ENCODE measurements at regions not wholly inside any gene's neighbourhood (a gene's known extent, or its start where the extent isn't known, plus 50 kb on each side); places are given as distances from the start of the nearest gene placed in this dataset.

DNA sequence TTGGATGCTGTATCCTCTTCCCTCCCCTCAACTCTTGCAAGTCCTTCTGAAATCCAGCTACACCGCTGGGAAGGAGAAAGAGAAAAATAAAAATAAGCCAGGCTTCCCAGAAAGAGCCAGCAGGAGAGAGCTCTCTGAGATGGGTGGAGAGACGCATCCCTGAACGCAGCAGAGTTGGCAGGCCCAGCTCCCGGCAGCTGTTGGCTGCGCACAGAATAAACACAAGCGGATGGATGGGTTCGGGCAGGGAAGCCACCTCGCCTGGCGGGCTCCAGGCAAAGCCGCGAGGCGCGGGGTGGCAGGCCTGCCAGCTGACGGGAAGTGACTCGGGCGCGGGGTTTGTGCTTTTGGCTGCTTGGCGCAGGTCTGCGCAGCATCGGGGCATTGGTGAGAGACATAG, 537.7 kb downstream of the MIAT start:
- intact Hi-C loops (cut with micrococcal nuclease) = no loop called here
- DNase-seq (ENCODE audit: low spot score) = no peak
- Mint-ChIP-seq H3K36me3 (ENCODE audit: low read depth) (no peaks in the 10 kb centered on the region), H3K27me3 (ENCODE audit: insufficient read depth) (no peaks in the 10 kb centered on the region), H3K4me3 (no peak overlapping the region), H3K27ac (no peak overlapping the region), H3K4me1 (ENCODE audit: low read depth) (no peaks in the 10 kb centered on the region), H3K9me3 (no peaks in the 10 kb centered on the region)

DNA sequence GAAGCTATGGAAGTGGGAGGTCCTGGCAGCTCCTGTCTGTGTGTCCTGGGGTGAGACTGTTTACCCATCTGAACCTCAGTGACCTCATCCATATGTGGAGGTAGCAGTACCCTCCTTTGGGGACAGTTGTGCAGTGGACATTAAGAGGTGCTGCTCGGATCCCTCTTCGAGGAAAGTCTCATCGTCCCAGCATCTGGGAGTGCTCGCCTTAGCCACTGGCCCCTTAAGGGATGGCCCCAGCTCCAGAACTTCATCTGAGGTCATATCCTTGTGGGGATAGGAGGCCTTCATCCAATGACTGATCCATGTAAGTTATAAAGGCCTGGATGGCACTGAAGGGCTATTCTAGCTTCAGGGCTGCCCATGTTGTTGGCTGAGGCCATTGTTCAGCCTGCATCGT, 538.1 kb downstream of the MIAT start:
- Mint-ChIP-seq H3K27ac (no peak overlapping the region), H3K4me3 (no peak overlapping the region), H3K9me3 (no peaks in the 10 kb centered on the region), H3K36me3 (ENCODE audit: low read depth) (no peaks in the 10 kb centered on the region), H3K4me1 (ENCODE audit: low read depth) (no peaks in the 10 kb centered on the region), H3K27me3 (ENCODE audit: insufficient read depth) (no peaks in the 10 kb centered on the region)
- DNase-seq (ENCODE audit: low spot score) = no peak
- intact Hi-C loops (cut with micrococcal nuclease) = no loop called here

DNA sequence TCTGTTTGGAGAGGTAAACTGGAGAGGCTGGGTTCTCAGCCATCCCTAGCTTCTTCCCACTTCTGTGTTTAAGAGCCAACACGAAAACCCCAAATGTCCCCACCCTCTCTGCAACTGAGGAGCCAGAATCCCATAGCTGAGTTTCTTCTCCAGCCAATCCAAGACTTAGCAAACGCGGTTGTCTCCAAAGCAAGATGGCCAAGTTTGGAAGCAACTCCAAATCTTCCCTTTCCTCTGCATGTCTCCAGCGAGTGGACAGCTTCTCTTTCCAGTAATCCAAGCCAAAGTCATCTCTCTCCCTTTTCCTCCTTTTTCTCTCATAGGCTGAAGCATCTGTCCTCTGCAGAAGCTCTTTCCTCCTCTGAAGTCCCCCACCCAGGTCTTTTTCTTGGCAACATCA, 539.2 kb downstream of the MIAT start:
- Mint-ChIP-seq H3K4me3 (no peak overlapping the region), H3K27me3 (ENCODE audit: insufficient read depth) (no peaks in the 10 kb centered on the region), H3K27ac (no peak overlapping the region), H3K4me1 (ENCODE audit: low read depth) (no peaks in the 10 kb centered on the region), H3K9me3 (no peaks in the 10 kb centered on the region), H3K36me3 (ENCODE audit: low read depth) (no peaks in the 10 kb centered on the region)
- DNase-seq (ENCODE audit: low spot score) = no peak
- intact Hi-C loops (cut with micrococcal nuclease) = no loop called here

DNA sequence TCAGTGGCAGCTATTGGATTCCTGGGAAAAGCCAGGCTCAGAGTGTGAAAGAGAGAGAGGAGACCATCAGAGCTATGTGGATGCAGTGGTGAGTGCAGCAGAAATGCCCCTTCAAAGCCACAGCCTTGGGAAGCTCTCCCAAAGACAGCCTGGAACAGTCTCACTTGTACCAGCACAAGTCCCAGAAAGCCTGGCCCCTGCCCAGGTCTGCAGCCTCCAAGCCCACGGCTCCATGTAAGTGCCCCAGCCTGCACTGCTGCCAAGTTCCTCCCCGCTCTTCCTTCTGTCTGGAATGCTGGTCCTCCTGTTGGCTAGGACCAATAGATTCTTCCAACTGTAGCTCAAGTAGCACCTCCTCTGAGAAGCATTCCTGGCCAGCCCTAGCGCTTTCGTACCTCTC, 539.7 kb downstream of the MIAT start:
- Mint-ChIP-seq H3K27me3 (ENCODE audit: insufficient read depth) (no peaks in the 10 kb centered on the region), H3K4me1 (ENCODE audit: low read depth) (no peaks in the 10 kb centered on the region), H3K36me3 (ENCODE audit: low read depth) (no peaks in the 10 kb centered on the region), H3K27ac (no peak overlapping the region), H3K9me3 (no peaks in the 10 kb centered on the region), H3K4me3 (no peak overlapping the region)
- intact Hi-C loops (cut with micrococcal nuclease) = no loop called here
- no peak for DNase-seq (ENCODE audit: low spot score)

DNA sequence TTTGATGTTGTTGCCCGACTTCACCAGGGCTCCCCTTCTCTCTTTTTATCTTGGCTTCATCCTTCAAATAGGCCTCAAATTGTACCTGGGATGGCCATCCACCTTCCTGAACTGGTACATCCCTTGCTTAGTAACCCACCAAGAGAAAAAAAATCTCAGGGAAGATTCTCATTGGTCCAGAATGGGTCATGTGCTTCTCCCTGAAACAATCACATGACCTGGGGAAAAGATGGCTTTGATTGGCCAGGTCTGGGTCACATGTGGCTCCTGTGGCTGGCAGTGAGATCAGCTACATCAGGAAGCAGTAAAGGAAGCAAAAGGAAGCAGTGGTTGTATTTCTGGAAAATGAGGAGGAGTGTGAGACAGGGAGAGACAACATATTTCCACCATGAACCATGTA, 540.2 kb downstream of the MIAT start:
- Mint-ChIP-seq H3K27me3 (ENCODE audit: insufficient read depth) (no peaks in the 10 kb centered on the region), H3K4me3 (no peak overlapping the region), H3K36me3 (ENCODE audit: low read depth) (no peaks in the 10 kb centered on the region), H3K9me3 (no peaks in the 10 kb centered on the region), H3K27ac (no peak overlapping the region), H3K4me1 (ENCODE audit: low read depth) (no peaks in the 10 kb centered on the region)
- intact Hi-C loops (cut with micrococcal nuclease) = no loop called here
- DNase-seq (ENCODE audit: low spot score) = no peak

DNA sequence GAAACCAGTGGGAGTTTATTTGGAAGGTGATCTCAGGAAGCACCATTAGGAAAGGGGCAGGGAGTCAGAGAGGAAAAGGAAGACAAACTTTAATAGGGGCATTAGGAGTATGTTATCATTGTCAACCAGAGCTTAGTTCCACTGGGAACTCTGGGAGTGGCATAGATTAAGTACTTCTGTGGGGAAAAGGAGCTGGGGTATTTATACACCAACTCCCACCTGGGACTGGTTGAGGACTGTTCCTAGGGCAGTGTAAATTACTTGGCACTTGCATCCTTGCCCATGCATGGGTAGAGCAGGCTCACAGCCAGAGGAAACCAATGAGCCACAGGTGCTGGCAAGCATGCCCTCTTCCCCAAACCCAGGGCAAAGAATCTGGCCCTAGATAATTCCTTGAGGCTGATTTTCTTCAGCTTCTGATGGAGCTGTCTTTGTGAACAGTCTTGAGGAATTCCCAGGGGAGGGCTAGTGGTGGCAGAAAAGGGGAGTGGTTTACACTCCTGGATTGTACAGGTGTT, 541.2 kb downstream of the MIAT start:
- no peaks in the 10 kb centered on the region for H3K4me1 Mint-ChIP-seq (ENCODE audit: low read depth)
- no peaks in the 10 kb centered on the region for H3K9me3 Mint-ChIP-seq
- H3K27me3 Mint-ChIP-seq (ENCODE audit: insufficient read depth) = no peaks in the 10 kb centered on the region
- no peak overlapping the region for H3K27ac Mint-ChIP-seq
- no peaks in the 10 kb centered on the region for H3K36me3 Mint-ChIP-seq (ENCODE audit: low read depth)
- intact Hi-C loops (cut with micrococcal nuclease) = no loop called here
- no peak for DNase-seq (ENCODE audit: low spot score)
- H3K4me3 Mint-ChIP-seq = no peak overlapping the region

DNA sequence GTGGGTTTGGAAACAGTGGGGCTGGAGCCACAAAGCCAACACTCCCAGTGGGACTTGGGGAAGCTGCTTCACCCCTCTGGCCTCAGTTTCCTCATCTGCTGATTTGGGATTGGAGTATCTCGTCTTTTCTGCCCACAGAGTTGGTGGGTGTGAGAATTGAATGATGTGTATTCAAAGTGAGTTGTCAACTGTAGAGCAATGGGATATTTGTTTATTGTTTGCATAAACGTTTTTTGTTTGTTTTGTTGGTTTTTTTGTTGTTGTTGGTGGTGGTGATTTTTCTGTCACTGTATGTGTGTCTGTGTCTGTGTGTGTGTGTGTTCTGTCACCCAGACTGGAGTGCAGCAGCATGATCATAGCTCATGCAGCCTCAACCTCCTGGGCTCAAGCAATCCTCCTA, 542.0 kb downstream of the MIAT start:
- intact Hi-C loops (cut with micrococcal nuclease) = no loop called here
- Mint-ChIP-seq H3K36me3 (ENCODE audit: low read depth) (no peaks in the 10 kb centered on the region), H3K4me3 (no peak overlapping the region), H3K9me3 (no peaks in the 10 kb centered on the region), H3K27ac (no peak overlapping the region), H3K27me3 (ENCODE audit: insufficient read depth) (no peaks in the 10 kb centered on the region), H3K4me1 (ENCODE audit: low read depth) (no peaks in the 10 kb centered on the region)
- DNase-seq (ENCODE audit: low spot score) = no peak

DNA sequence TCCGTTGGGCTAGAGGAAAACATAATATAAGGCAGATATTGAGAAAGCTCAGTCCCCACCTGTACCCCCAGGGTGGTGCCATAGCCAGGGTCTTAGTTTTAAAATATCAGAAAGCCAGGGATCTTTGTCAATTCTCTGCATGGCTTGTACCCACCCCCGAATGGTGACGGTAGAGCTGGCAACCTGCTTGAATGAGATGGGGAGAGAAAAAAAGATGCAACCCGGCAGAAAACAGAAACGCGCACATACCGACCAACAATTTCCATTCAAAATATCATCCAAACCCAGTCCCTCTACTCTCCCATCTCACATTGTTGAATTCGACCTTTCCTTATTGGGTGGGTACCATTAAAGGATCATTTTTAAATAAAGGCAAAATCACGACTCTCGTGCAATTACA, 543.9 kb downstream of the MIAT start:
- no peak overlapping the region for H3K27ac Mint-ChIP-seq
- no peaks in the 10 kb centered on the region for H3K4me1 Mint-ChIP-seq (ENCODE audit: low read depth)
- intact Hi-C loops (cut with micrococcal nuclease) = no loop called here

DNA sequence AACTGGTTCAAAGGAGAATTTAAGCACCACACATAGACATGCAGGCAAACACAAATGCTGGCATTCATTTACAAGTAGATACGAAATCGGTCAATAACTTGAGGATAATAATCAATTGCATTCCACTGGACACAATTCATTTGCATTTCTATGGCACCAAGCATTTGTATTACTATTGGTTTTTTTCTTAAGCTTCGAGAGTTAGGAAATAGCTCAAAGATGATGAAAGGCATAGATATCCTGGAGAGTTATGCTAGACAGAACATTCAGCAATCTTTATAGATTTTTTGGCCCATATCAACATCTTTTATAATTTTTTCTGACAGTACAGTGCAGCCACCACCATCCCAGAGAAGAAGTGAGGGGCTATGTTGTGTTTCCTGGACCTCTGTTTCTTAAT, 544.4 kb downstream of the MIAT start:
- DNase-seq (ENCODE audit: low spot score) = no peak
- H3K27ac Mint-ChIP-seq = no peak overlapping the region
- H3K4me3 Mint-ChIP-seq = no peak overlapping the region
- H3K4me1 Mint-ChIP-seq (ENCODE audit: low read depth) = no peaks in the 10 kb centered on the region
- no peaks in the 10 kb centered on the region for H3K9me3 Mint-ChIP-seq
- H3K36me3 Mint-ChIP-seq (ENCODE audit: low read depth) = no peaks in the 10 kb centered on the region
- no peaks in the 10 kb centered on the region for H3K27me3 Mint-ChIP-seq (ENCODE audit: insufficient read depth)
- intact Hi-C loops (cut with micrococcal nuclease) = no loop called here

More for the DNA sequence above, 543.9 kb downstream of the MIAT start:
- no peak for DNase-seq (ENCODE audit: low spot score)
- Mint-ChIP-seq H3K9me3 (no peaks in the 10 kb centered on the region), H3K36me3 (ENCODE audit: low read depth) (no peaks in the 10 kb centered on the region), H3K27me3 (ENCODE audit: insufficient read depth) (no peaks in the 10 kb centered on the region), H3K4me3 (no peak overlapping the region)

DNA sequence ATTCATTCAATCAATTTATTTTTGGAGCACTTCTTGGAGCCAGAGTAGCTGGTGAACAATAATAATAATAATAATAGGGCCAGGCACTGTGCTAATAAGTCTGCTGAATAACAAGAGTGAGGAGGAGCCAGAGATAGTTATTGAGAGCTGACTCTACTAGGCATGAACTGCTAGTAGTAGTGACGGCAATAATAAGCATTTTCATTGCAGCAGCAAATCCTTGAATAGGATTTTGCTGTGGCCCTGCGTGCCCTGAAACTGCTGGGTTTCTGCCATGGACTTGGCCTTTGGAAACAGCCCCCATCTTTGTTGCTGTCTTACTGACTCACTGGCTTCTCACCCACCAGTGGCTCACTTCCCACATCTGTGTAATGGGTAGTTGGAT, 545.9 kb downstream of the MIAT start:
- no peak for DNase-seq (ENCODE audit: low spot score)
- Mint-ChIP-seq H3K9me3 (no peaks in the 10 kb centered on the region), H3K36me3 (ENCODE audit: low read depth) (no peaks in the 10 kb centered on the region), H3K4me1 (ENCODE audit: low read depth) (no peaks in the 10 kb centered on the region), H3K27me3 (ENCODE audit: insufficient read depth) (no peaks in the 10 kb centered on the region), H3K27ac (no peak overlapping the region), H3K4me3 (no peak overlapping the region)
- intact Hi-C loops (cut with micrococcal nuclease) = no loop called here

DNA sequence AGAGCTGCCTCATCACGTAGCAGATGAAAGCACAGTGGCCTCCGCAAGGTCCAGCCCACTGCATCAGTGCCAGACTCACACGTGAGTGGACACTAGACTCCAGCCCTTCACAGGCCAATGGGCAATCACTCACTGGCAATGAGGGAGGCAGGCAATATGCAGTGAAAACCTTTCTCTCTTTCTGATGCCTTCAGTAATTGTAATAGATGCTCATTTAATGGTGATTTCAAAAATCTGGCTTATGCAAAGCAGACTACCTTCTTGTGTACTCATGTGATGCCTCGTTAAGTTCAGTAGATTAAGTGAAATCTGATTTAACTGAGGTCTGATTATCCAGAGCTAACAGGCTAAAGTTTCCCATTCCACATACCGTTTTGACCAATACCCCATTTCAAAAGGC, 546.9 kb downstream of the MIAT start:
- intact Hi-C loops (cut with micrococcal nuclease) = no loop called here

DNA sequence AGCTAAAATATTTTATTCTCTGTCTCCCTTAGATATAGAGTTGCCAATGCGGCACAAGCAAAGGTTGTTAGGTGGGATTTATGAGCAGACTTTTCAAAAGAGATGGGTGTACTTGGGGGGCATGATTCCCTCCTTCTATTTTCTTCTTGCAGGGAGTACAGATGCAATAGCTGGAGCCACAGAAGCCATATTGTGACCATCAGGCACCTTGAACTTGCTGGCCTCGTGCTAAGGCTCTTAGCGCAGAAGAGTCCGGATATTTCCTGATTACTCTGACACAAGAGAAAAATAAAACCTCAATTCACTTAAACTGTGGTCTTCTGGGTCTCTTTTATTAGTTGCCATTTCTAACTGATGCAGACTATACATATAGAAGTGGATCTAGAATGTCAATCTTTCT, 547.4 kb downstream of the MIAT start:
- Mint-ChIP-seq H3K27me3 (ENCODE audit: insufficient read depth) (no peaks in the 10 kb centered on the region), H3K4me3 (no peak overlapping the region), H3K9me3 (no peaks in the 10 kb centered on the region), H3K36me3 (ENCODE audit: low read depth) (no peaks in the 10 kb centered on the region), H3K27ac (no peak overlapping the region), H3K4me1 (ENCODE audit: low read depth) (no peaks in the 10 kb centered on the region)
- intact Hi-C loops (cut with micrococcal nuclease) = no loop called here
- DNase-seq (ENCODE audit: low spot score) = no peak

More for the DNA sequence above, 546.9 kb downstream of the MIAT start:
- H3K36me3 Mint-ChIP-seq (ENCODE audit: low read depth) = no peaks in the 10 kb centered on the region
- no peak for DNase-seq (ENCODE audit: low spot score)
- no peaks in the 10 kb centered on the region for H3K9me3 Mint-ChIP-seq
- H3K4me3 Mint-ChIP-seq = no peak overlapping the region
- H3K27ac Mint-ChIP-seq = no peak overlapping the region
- no peaks in the 10 kb centered on the region for H3K27me3 Mint-ChIP-seq (ENCODE audit: insufficient read depth)
- H3K4me1 Mint-ChIP-seq (ENCODE audit: low read depth) = no peaks in the 10 kb centered on the region

DNA sequence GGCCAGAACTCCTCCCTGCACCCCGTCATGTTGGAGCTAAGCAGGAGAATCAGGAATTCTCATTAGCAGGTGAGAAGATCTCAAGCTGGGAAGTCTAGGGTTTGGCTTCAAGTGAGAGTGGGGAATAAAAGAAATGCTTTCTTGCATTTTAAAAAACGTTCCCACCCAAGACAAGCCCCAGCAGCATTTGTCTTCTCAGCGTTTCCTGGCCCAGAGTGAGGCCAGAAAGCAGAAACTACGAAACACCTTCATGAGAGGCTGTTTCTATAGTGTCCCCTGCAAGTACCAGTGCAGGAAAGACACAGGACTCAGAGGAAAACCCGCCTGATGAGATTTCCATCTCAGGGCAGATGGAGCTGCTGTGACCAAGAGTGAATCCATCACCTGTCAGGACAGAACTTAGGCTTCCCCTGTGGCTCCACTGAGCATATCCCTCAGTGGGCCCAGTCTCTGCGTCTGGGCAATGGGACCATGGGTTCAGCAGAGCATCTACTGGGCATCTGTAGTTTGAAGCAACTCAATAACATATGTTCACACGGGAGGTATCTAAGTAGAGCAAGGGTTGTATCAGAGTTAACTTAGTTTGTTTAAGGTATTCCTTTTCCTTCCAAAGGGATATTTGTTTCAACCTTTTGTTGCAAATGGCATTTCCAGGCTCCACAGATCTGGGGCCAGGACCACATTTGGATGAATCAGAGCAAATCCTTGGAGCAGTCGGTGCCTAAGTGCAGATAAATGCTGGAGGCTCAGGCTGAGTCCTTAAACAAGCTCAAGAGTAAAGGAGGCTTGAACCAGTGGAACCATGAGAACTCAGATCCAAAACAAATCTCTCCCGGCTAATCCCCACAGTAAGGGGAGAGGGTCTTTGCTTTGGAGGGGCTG, 548.3 kb downstream of the MIAT start:
- Mint-ChIP-seq H3K36me3 (ENCODE audit: low read depth) (no peaks in the 10 kb centered on the region), H3K9me3 (no peaks in the 10 kb centered on the region), H3K4me1 (ENCODE audit: low read depth) (no peaks in the 10 kb centered on the region), H3K4me3 (no peak overlapping the region), H3K27ac (no peak overlapping the region), H3K27me3 (ENCODE audit: insufficient read depth) (peaks cover under 1% of the 10 kb centered on the region)
- no peak for DNase-seq (ENCODE audit: low spot score)
- intact Hi-C loops (cut with micrococcal nuclease) = no loop called here
